ENCODE measurements at regions not wholly inside any gene's neighbourhood (a gene's known extent, or its start where the extent isn't known, plus 50 kb on each side); places are given as distances from the start of the nearest gene placed in this dataset.

GRCh38 chr14:51401756-51402155 is 161.7 kb downstream of the TMX1 start:
- H3K4me1 ChIP-seq (ENCODE audit: control insufficient read depth, insufficient read depth, low read length, poor library complexity, severe bottlenecking) = no peaks in the 10 kb centered on the region
- peak overlapping the region in 1 of 3 donors; percentile 43 for H3K27ac Mint-ChIP-seq
- H3K27me3 ChIP-seq (ENCODE audit: control insufficient read depth, insufficient read depth, low read length) = peaks cover 5% of the 10 kb centered on the region
- H3K9me3 ChIP-seq (ENCODE audit: control insufficient read depth in 2 of 2, low read length in 2 of 2) = no peaks in the 10 kb centered on the region
- H3K9me3 Mint-ChIP-seq = peaks cover 0 to 5% (median 0%) of the 10 kb centered on the region in 7 donors
- no peak overlapping the region for H3K4me3 Mint-ChIP-seq
- ATAC-seq (ENCODE audit: low read depth in 2 of 2) (no peak), DNase-seq (no peak)
- no peaks in the 10 kb centered on the region for H3K36me3 ChIP-seq (ENCODE audit: control insufficient read depth, insufficient read depth, low read length)
- H3K27ac ChIP-seq (ENCODE audit: insufficient read depth, low read length, poor library complexity, severe bottlenecking) = no peak overlapping the region
- H3K4me1 Mint-ChIP-seq = no peaks in the 10 kb centered on the region
- no peak overlapping the region for H3K4me3 ChIP-seq (ENCODE audit: low read depth, low read length)
- no peaks in the 10 kb centered on the region for H3K36me3 Mint-ChIP-seq
- peaks cover 11% of the 10 kb centered on the region for H3K27me3 Mint-ChIP-seq

- Histone ChIP-seq H3K27me3 (ENCODE audit: control insufficient read depth, insufficient read depth, low read length) (no peaks in the 10 kb centered on the region), H3K4me1 (ENCODE audit: control insufficient read depth, insufficient read depth, low read length, poor library complexity, severe bottlenecking) (no peaks in the 10 kb centered on the region), H3K9me3 (ENCODE audit: control insufficient read depth in 2 of 2, low read length in 2 of 2) (no peaks in the 10 kb centered on the region), H3K36me3 (ENCODE audit: control insufficient read depth, insufficient read depth, low read length) (no peaks in the 10 kb centered on the region), H3K4me3 (ENCODE audit: low read depth, low read length) (no peak overlapping the region), H3K27ac (ENCODE audit: insufficient read depth, low read length, poor library complexity, severe bottlenecking) (no peak overlapping the region)
- Mint-ChIP-seq H3K27ac (no peak overlapping the region), H3K36me3 (no peaks in the 10 kb centered on the region), H3K9me3 (peaks cover 0 to 18% (median 4%) of the 10 kb centered on the region in 7 donors), H3K27me3 (peaks cover 25% of the 10 kb centered on the region), H3K4me1 (no peaks in the 10 kb centered on the region), H3K4me3 (no peak overlapping the region)
- DNase-seq = no peak
- no peak for ATAC-seq (ENCODE audit: low read depth in 2 of 2)
Measured at GRCh38 chr14:51410897-51411296, 170.8 kb downstream of the TMX1 start.

- peak; percentile 85 to 86 for ATAC-seq (ENCODE audit: low read depth in 2 of 2)
- Mint-ChIP-seq H3K27ac (peak overlapping the region; percentile 72 to 85 (median 79)), H3K4me3 (peak overlapping the region in 3 of 4 donors; percentile 11 to 70 (median 30)), H3K9me3 (peaks cover 3 to 59% (median 16%) of the 10 kb centered on the region in 7 donors), H3K4me1 (peaks cover 0 to 26% (median 9%) of the 10 kb centered on the region in 4 donors), H3K36me3 (no peaks in the 10 kb centered on the region), H3K27me3 (peaks cover 9% of the 10 kb centered on the region)
- Histone ChIP-seq H3K9me3 (ENCODE audit: control insufficient read depth in 2 of 2, low read length in 2 of 2) (peaks cover 16 to 33% of the 10 kb centered on the region in 2 experiments), H3K36me3 (ENCODE audit: control insufficient read depth, insufficient read depth, low read length) (no peaks in the 10 kb centered on the region), H3K4me1 (ENCODE audit: control insufficient read depth, insufficient read depth, low read length, poor library complexity, severe bottlenecking) (no peaks in the 10 kb centered on the region), H3K4me3 (ENCODE audit: low read depth, low read length) (no peak overlapping the region), H3K27ac (ENCODE audit: insufficient read depth, low read length, poor library complexity, severe bottlenecking) (peak overlapping the region; percentile 70), H3K27me3 (ENCODE audit: control insufficient read depth, insufficient read depth, low read length) (no peaks in the 10 kb centered on the region)
- DNase-seq = peak; percentile 22 to 71 (median 65)
Measured at GRCh38 chr14:51419685-51420084, 179.6 kb downstream of the TMX1 start.

GRCh38 chr14:51422704-51423103 is 182.7 kb downstream of the TMX1 start:
- Mint-ChIP-seq H3K9me3 (peaks cover 3 to 38% (median 14%) of the 10 kb centered on the region in 7 donors), H3K4me1 (peaks cover 0 to 26% (median 9%) of the 10 kb centered on the region in 4 donors), H3K27me3 (no peaks in the 10 kb centered on the region), H3K4me3 (no peak overlapping the region), H3K36me3 (no peaks in the 10 kb centered on the region), H3K27ac (no peak overlapping the region)
- H3K4me1 ChIP-seq (ENCODE audit: control insufficient read depth, insufficient read depth, low read length, poor library complexity, severe bottlenecking) = no peaks in the 10 kb centered on the region
- no peak overlapping the region for H3K27ac ChIP-seq (ENCODE audit: insufficient read depth, low read length, poor library complexity, severe bottlenecking)
- no peaks in the 10 kb centered on the region for H3K27me3 ChIP-seq (ENCODE audit: control insufficient read depth, insufficient read depth, low read length)
- peaks cover 16 to 33% of the 10 kb centered on the region in 2 experiments for H3K9me3 ChIP-seq (ENCODE audit: control insufficient read depth in 2 of 2, low read length in 2 of 2)
- no peak overlapping the region for H3K4me3 ChIP-seq (ENCODE audit: low read depth, low read length)
- ATAC-seq (ENCODE audit: low read depth in 2 of 2) (no peak), DNase-seq (peak in 1 of 3 donors; percentile 7)
- no peaks in the 10 kb centered on the region for H3K36me3 ChIP-seq (ENCODE audit: control insufficient read depth, insufficient read depth, low read length)

GRCh38 chr14:51424041-51424440 is 184.0 kb downstream of the TMX1 start:
- Mint-ChIP-seq H3K27ac (no peak overlapping the region), H3K4me1 (peaks cover 0 to 25% (median 9%) of the 10 kb centered on the region in 4 donors), H3K4me3 (no peak overlapping the region), H3K9me3 (peaks cover 3 to 35% (median 14%) of the 10 kb centered on the region in 7 donors), H3K36me3 (no peaks in the 10 kb centered on the region), H3K27me3 (peaks cover 5% of the 10 kb centered on the region)
- Histone ChIP-seq H3K9me3 (ENCODE audit: control insufficient read depth in 2 of 2, low read length in 2 of 2) (peaks cover 11 to 27% of the 10 kb centered on the region in 2 experiments), H3K4me1 (ENCODE audit: control insufficient read depth, insufficient read depth, low read length, poor library complexity, severe bottlenecking) (no peaks in the 10 kb centered on the region), H3K27ac (ENCODE audit: insufficient read depth, low read length, poor library complexity, severe bottlenecking) (no peak overlapping the region), H3K27me3 (ENCODE audit: control insufficient read depth, insufficient read depth, low read length) (no peaks in the 10 kb centered on the region), H3K4me3 (ENCODE audit: low read depth, low read length) (no peak overlapping the region), H3K36me3 (ENCODE audit: control insufficient read depth, insufficient read depth, low read length) (no peaks in the 10 kb centered on the region)
- ATAC-seq (ENCODE audit: low read depth in 2 of 2) (no peak), DNase-seq (no peak)

- H3K27ac Mint-ChIP-seq = no peak overlapping the region
- no peak overlapping the region for H3K27ac ChIP-seq (ENCODE audit: insufficient read depth, low read length, poor library complexity, severe bottlenecking)
- H3K9me3 Mint-ChIP-seq = peaks cover 3 to 28% (median 8%) of the 10 kb centered on the region in 7 donors
- peaks cover 9 to 21% of the 10 kb centered on the region in 2 experiments for H3K9me3 ChIP-seq (ENCODE audit: control insufficient read depth in 2 of 2, low read length in 2 of 2)
- H3K4me1 Mint-ChIP-seq = peaks cover 0 to 18% (median 5%) of the 10 kb centered on the region in 4 donors
- H3K27me3 Mint-ChIP-seq = peaks cover 5% of the 10 kb centered on the region
- DNase-seq (no peak), ATAC-seq (ENCODE audit: low read depth in 2 of 2) (no peak)
- H3K4me3 ChIP-seq (ENCODE audit: low read depth, low read length) = no peak overlapping the region
- H3K36me3 ChIP-seq (ENCODE audit: control insufficient read depth, insufficient read depth, low read length) = no peaks in the 10 kb centered on the region
- H3K27me3 ChIP-seq (ENCODE audit: control insufficient read depth, insufficient read depth, low read length) = peaks cover under 1% of the 10 kb centered on the region
- no peaks in the 10 kb centered on the region for H3K4me1 ChIP-seq (ENCODE audit: control insufficient read depth, insufficient read depth, low read length, poor library complexity, severe bottlenecking)
- no peak overlapping the region for H3K4me3 Mint-ChIP-seq
- H3K36me3 Mint-ChIP-seq = no peaks in the 10 kb centered on the region
Measured at GRCh38 chr14:51424561-51425251, 184.7 kb downstream of the TMX1 start.

GRCh38 chr14:51428981-51429380 is 188.9 kb downstream of the TMX1 start:
- H3K36me3 Mint-ChIP-seq = no peaks in the 10 kb centered on the region
- no peaks in the 10 kb centered on the region for H3K4me1 Mint-ChIP-seq
- DNase-seq (no peak), ATAC-seq (ENCODE audit: low read depth in 2 of 2) (no peak)
- H3K36me3 ChIP-seq (ENCODE audit: control insufficient read depth, insufficient read depth, low read length) = no peaks in the 10 kb centered on the region
- H3K4me3 ChIP-seq (ENCODE audit: low read depth, low read length) = no peak overlapping the region
- no peak overlapping the region for H3K27ac Mint-ChIP-seq
- no peak overlapping the region for H3K27ac ChIP-seq (ENCODE audit: insufficient read depth, low read length, poor library complexity, severe bottlenecking)
- peaks cover 4% of the 10 kb centered on the region for H3K27me3 ChIP-seq (ENCODE audit: control insufficient read depth, insufficient read depth, low read length)
- no peak overlapping the region for H3K4me3 Mint-ChIP-seq
- no peaks in the 10 kb centered on the region for H3K4me1 ChIP-seq (ENCODE audit: control insufficient read depth, insufficient read depth, low read length, poor library complexity, severe bottlenecking)
- peaks cover 0 to under 1% (median 0%) of the 10 kb centered on the region in 7 donors for H3K9me3 Mint-ChIP-seq
- H3K27me3 Mint-ChIP-seq = peaks cover 31% of the 10 kb centered on the region
- no peaks in the 10 kb centered on the region for H3K9me3 ChIP-seq (ENCODE audit: control insufficient read depth in 2 of 2, low read length in 2 of 2)

GRCh38 chr14:51430079-51430478 is 190.0 kb downstream of the TMX1 start:
- Histone ChIP-seq H3K36me3 (ENCODE audit: control insufficient read depth, insufficient read depth, low read length) (no peaks in the 10 kb centered on the region), H3K27ac (ENCODE audit: insufficient read depth, low read length, poor library complexity, severe bottlenecking) (no peak overlapping the region), H3K27me3 (ENCODE audit: control insufficient read depth, insufficient read depth, low read length) (peaks cover 4% of the 10 kb centered on the region), H3K4me1 (ENCODE audit: control insufficient read depth, insufficient read depth, low read length, poor library complexity, severe bottlenecking) (no peaks in the 10 kb centered on the region), H3K4me3 (ENCODE audit: low read depth, low read length) (no peak overlapping the region), H3K9me3 (ENCODE audit: control insufficient read depth in 2 of 2, low read length in 2 of 2) (no peaks in the 10 kb centered on the region)
- H3K4me1 Mint-ChIP-seq = no peaks in the 10 kb centered on the region
- H3K9me3 Mint-ChIP-seq = no peaks in the 10 kb centered on the region
- no peak overlapping the region for H3K27ac Mint-ChIP-seq
- no peak overlapping the region for H3K4me3 Mint-ChIP-seq
- H3K27me3 Mint-ChIP-seq = peaks cover 31% of the 10 kb centered on the region
- ATAC-seq (ENCODE audit: low read depth in 2 of 2) (no peak), DNase-seq (no peak)
- no peaks in the 10 kb centered on the region for H3K36me3 Mint-ChIP-seq

Measured in CD4-positive, CD25-positive, alpha-beta regulatory T cell (primary cell).